Activated CD8-positive, alpha-beta T cell treated with anti-CD3 and anti-CD28 coated beads for 36 hours (primary cell): ENCODE measurements at regions not wholly inside any gene's neighbourhood (a gene's known extent, or its start where the extent isn't known, plus 50 kb on each side); places are given as distances from the start of the nearest gene placed in this dataset.

Experiments used
- ATAC-seq: fragments of 200-7000 bp; cut with Tn5 transposase; one replicate; pipeline ENCODE4 v1.10.0; 2021; ENCODE audit warnings: mild to moderate bottlenecking, moderate library complexity
- CTCF ChIA-PET: fragments of 350-600 bp; sonication (Branson Sonifier 250); formaldehyde crosslinking; loops from one replicate; lab custom pipeline; 2021; ENCODE audit warnings: antibody characterized with exemption; lab: Charles Lee
- POLR2A ChIA-PET: fragments of 350-600 bp; sonication (Branson Sonifier 250); formaldehyde crosslinking; loops from one replicate; lab custom pipeline; 2021; ENCODE audit warnings: antibody characterized with exemption; lab: Charles Lee
- DNase-seq: peaks from one replicate; pipeline ENCODE4 v3.0.0-alpha.2; 2020
- H3K27ac Mint-ChIP-seq: one replicate; pipeline ENCODE4 v1.8.0; 2021; ENCODE audit warnings: mild to moderate bottlenecking, mixed read lengths
- H3K27me3 Mint-ChIP-seq: one replicate; pipeline ENCODE4 v1.8.0; 2021; ENCODE audit warnings: mixed read lengths
- H3K36me3 Mint-ChIP-seq: one replicate; pipeline ENCODE4 v1.8.0; 2021; ENCODE audit warnings: low read depth, mixed read lengths
- H3K4me1 Mint-ChIP-seq: one replicate; pipeline ENCODE4 v1.8.0; 2021; ENCODE audit warnings: low read depth, mixed read lengths
- H3K4me3 Mint-ChIP-seq: one replicate; pipeline ENCODE4 v1.8.0; 2021; ENCODE audit warnings: mild to moderate bottlenecking, moderate library complexity, mixed read lengths
- H3K9me3 Mint-ChIP-seq: one replicate; pipeline ENCODE4 v1.8.0; 2021; ENCODE audit warnings: mixed read lengths
- intact Hi-C: fragments of 100-400 bp; cut with micrococcal nuclease; formaldehyde crosslinking; loops from one replicate; pipeline ENCODE4 v1.10.0; 2022
- TF ChIP-seq, protein P1 (sequence below): fragments of 200-600 bp; IDR thresholded peaks from one replicate; pipeline ENCODE4 v1.8.0; 2022; ENCODE audit warnings: antibody characterized with exemption, mild to moderate bottlenecking

- ATAC-seq (no peak), DNase-seq (no peak)
- ChIA-PET CTCF (no interaction called here), POLR2A (no interaction called here)
- intact Hi-C loops: no loop called here
- TF ChIP-seq, protein P1, sequence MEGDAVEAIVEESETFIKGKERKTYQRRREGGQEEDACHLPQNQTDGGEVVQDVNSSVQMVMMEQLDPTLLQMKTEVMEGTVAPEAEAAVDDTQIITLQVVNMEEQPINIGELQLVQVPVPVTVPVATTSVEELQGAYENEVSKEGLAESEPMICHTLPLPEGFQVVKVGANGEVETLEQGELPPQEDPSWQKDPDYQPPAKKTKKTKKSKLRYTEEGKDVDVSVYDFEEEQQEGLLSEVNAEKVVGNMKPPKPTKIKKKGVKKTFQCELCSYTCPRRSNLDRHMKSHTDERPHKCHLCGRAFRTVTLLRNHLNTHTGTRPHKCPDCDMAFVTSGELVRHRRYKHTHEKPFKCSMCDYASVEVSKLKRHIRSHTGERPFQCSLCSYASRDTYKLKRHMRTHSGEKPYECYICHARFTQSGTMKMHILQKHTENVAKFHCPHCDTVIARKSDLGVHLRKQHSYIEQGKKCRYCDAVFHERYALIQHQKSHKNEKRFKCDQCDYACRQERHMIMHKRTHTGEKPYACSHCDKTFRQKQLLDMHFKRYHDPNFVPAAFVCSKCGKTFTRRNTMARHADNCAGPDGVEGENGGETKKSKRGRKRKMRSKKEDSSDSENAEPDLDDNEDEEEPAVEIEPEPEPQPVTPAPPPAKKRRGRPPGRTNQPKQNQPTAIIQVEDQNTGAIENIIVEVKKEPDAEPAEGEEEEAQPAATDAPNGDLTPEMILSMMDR: no peak
- Mint-ChIP-seq H3K4me3 (no peak overlapping the region), H3K4me1 (no peaks in the 10 kb centered on the region), H3K27ac (no peak overlapping the region), H3K36me3 (no peaks in the 10 kb centered on the region), H3K9me3 (peaks cover 6% of the 10 kb centered on the region), H3K27me3 (no peaks in the 10 kb centered on the region)
Observed at GRCh38 chr2:16357188-16357587, 308.4 kb downstream of the CYRIA start.

DNA sequence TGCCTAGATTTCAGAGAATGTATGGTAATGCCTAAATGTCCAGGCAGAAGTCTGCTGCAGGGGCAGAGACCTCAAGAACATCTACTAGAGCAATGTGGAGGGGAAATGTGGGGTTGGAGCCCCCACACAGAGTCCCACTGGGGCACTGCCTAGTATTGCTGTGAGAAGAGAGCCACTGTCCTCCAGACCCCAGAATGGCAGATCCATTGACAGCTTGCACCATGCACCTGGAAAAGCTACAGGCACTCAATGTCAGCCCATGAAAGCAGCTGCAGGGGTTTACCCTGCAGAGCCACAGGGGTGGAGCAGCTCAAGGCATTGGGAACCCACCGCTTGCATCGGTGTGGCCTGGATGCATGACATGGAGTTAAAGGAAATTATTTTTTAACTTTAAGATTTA lies 314.1 kb downstream of the CYRIA start:
- Mint-ChIP-seq H3K36me3 (no peaks in the 10 kb centered on the region), H3K4me3 (no peak overlapping the region), H3K4me1 (no peaks in the 10 kb centered on the region), H3K27ac (no peak overlapping the region), H3K27me3 (no peaks in the 10 kb centered on the region), H3K9me3 (peaks cover 16% of the 10 kb centered on the region)
- ChIA-PET CTCF (no interaction called here), POLR2A (no interaction called here)
- TF ChIP-seq, protein P1: no peak
- intact Hi-C loops: no loop called here
- ATAC-seq (no peak), DNase-seq (no peak)

GRCh38 chr2:16351137-16351536 lies 314.5 kb downstream of the CYRIA start:
- TF ChIP-seq, protein P1: no peak
- Mint-ChIP-seq H3K27me3 (no peaks in the 10 kb centered on the region), H3K4me1 (no peaks in the 10 kb centered on the region), H3K9me3 (peaks cover 16% of the 10 kb centered on the region), H3K27ac (no peak overlapping the region), H3K4me3 (no peak overlapping the region), H3K36me3 (no peaks in the 10 kb centered on the region)
- intact Hi-C loops: no loop called here
- ChIA-PET CTCF (no interaction called here), POLR2A (no interaction called here)
- ATAC-seq (no peak), DNase-seq (no peak)

GRCh38 chr2:16350211-16350610 lies 315.4 kb downstream of the CYRIA start:
- H3K9me3 Mint-ChIP-seq: peaks cover 16% of the 10 kb centered on the region
- no peaks in the 10 kb centered on the region for H3K27me3 Mint-ChIP-seq

DNA sequence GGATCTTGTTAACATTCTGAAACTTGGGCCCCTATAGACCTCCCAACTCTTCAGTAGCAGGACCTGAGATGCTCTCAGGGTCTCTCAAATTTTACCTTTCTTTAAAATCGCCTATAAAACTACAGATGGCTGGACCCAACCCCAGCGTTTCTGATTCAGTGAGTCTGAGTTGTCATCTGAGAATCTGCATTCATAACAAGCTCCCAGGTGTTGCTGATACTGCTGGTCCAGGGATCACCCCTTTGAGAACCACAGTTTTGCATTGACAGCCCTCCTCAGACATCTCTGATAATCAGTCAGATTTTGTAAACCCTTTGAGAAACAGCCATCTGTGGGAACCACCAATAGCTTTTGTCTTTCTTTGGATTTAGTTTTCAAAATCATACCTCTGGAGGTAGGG lies 315.8 kb downstream of the CYRIA start:
- no peak for ATAC-seq
- H3K9me3 Mint-ChIP-seq: peaks cover 16% of the 10 kb centered on the region
- no peaks in the 10 kb centered on the region for H3K36me3 Mint-ChIP-seq
- ChIA-PET POLR2A (no interaction called here), CTCF (no interaction called here)
- TF ChIP-seq, protein P1: no peak
- no peak overlapping the region for H3K27ac Mint-ChIP-seq
- no peak for DNase-seq
- no peak overlapping the region for H3K4me3 Mint-ChIP-seq
- intact Hi-C loops: no loop called here
- no peaks in the 10 kb centered on the region for H3K27me3 Mint-ChIP-seq
- no peaks in the 10 kb centered on the region for H3K4me1 Mint-ChIP-seq

More at GRCh38 chr2:16350211-16350610, 315.4 kb downstream of the CYRIA start:
- CTCF ChIA-PET: no interaction called here
- Mint-ChIP-seq H3K4me1 (no peaks in the 10 kb centered on the region), H3K36me3 (no peaks in the 10 kb centered on the region), H3K4me3 (no peak overlapping the region), H3K27ac (no peak overlapping the region)
- intact Hi-C loops: no loop called here
- POLR2A ChIA-PET: no interaction called here
- ATAC-seq: no peak
- TF ChIP-seq, protein P1: no peak
- DNase-seq: no peak
